ENCODE measurements at regions not wholly inside any gene's neighbourhood (a gene's known extent, or its start where the extent isn't known, plus 50 kb on each side); places are given as distances from the start of the nearest gene placed in this dataset.

GRCh38 chr16:8355675-8356074 lies 234.6 kb downstream of the TMEM114 start (continued):
- no peak for TF ChIP-seq ZNF449 (tag by site-specific recombination; IDR thresholded peaks at IDR 0.05)

DNA sequence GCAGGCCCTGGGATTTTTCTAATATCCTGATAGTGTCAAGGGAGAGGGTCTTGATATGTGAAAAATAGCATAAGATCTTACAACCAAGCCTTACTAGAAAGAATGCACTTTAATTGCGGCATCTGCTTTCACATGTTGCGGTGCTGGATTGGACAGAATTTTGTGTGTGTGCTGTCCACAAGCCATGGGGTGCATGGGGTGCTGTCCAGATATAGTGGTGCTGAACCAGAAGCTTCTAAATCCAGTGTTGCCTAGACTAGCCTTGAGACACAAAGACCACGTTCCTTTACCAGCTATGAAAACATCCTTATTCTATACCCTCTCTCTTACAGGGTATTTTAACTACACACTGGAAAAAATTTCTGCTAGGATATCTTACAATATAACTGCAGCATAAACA lies 244.0 kb downstream of the TMEM114 start:
- H3K4me3 ChIP-seq (ENCODE audit: low read depth, low read length) = no peak overlapping the region
- no peak overlapping the region for H3K27ac ChIP-seq (ENCODE audit: extremely low read depth, low read depth, low read length)
- H3K36me3 ChIP-seq (ENCODE audit: control insufficient read depth in 2 of 2, insufficient read depth in 1 of 2, low read length in 2 of 2) = no peaks in the 10 kb centered on the region
- H3K4me1 ChIP-seq (ENCODE audit: control insufficient read depth, insufficient read depth, low read length) = no peaks in the 10 kb centered on the region
- no peak for TF ChIP-seq ZNF571 (tag by site-specific recombination; IDR thresholded peaks at IDR 0.05)
- TF ChIP-seq, protein P1, sequence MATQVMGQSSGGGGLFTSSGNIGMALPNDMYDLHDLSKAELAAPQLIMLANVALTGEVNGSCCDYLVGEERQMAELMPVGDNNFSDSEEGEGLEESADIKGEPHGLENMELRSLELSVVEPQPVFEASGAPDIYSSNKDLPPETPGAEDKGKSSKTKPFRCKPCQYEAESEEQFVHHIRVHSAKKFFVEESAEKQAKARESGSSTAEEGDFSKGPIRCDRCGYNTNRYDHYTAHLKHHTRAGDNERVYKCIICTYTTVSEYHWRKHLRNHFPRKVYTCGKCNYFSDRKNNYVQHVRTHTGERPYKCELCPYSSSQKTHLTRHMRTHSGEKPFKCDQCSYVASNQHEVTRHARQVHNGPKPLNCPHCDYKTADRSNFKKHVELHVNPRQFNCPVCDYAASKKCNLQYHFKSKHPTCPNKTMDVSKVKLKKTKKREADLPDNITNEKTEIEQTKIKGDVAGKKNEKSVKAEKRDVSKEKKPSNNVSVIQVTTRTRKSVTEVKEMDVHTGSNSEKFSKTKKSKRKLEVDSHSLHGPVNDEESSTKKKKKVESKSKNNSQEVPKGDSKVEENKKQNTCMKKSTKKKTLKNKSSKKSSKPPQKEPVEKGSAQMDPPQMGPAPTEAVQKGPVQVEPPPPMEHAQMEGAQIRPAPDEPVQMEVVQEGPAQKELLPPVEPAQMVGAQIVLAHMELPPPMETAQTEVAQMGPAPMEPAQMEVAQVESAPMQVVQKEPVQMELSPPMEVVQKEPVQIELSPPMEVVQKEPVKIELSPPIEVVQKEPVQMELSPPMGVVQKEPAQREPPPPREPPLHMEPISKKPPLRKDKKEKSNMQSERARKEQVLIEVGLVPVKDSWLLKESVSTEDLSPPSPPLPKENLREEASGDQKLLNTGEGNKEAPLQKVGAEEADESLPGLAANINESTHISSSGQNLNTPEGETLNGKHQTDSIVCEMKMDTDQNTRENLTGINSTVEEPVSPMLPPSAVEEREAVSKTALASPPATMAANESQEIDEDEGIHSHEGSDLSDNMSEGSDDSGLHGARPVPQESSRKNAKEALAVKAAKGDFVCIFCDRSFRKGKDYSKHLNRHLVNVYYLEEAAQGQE (tag by site-specific recombination; IDR thresholded peaks at IDR 0.05) = peak; percentile 92
- no peaks in the 10 kb centered on the region for H3K9me3 ChIP-seq (ENCODE audit: control insufficient read depth, insufficient read depth, low read depth, low read length)
- POLR2A ChIA-PET = no interaction called here
- CTCF ChIA-PET = no interaction called here

DNA sequence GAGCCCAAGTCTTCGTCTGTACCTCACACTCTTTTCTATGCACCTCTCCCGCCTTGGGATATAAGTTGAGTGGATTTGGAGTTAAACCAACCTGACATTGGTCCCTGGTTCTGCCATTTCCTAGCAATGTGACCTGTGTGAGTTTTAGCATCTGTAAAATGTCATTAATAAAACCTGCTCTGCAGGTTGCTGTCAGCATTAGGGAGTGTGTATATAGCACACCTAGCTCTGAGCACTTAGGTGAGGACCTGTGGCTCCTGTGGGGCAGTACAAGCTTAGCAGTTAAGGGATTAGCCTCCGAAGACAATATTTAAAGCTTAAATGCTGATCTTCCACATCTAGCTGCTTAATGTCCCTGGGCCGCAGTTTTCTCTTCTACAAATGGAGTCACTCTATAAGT lies 248.0 kb downstream of the TMEM114 start:
- Histone ChIP-seq H3K4me1 (ENCODE audit: control insufficient read depth, insufficient read depth, low read length) (no peaks in the 10 kb centered on the region), H3K36me3 (ENCODE audit: control insufficient read depth in 2 of 2, insufficient read depth in 1 of 2, low read length in 2 of 2) (no peaks in the 10 kb centered on the region), H3K4me3 (ENCODE audit: low read depth, low read length) (no peak overlapping the region), H3K9me3 (ENCODE audit: control insufficient read depth, insufficient read depth, low read depth, low read length) (no peaks in the 10 kb centered on the region), H3K27ac (ENCODE audit: extremely low read depth, low read depth, low read length) (no peak overlapping the region)
- ChIA-PET CTCF (no interaction called here), POLR2A (no interaction called here)
- TF ChIP-seq ZNF426 (tag by site-specific recombination; IDR thresholded peaks at IDR 0.05) (no peak), EGR2 (tag by site-specific recombination; IDR thresholded peaks at IDR 0.05; ENCODE audit: low read depth) (no peak), ZNF548 (tag by site-specific recombination; IDR thresholded peaks at IDR 0.05) (no peak), ZNF354C (tag by site-specific recombination; IDR thresholded peaks at IDR 0.05; ENCODE audit: borderline replicate concordance, low read depth) (no peak), WT1 (tag by site-specific recombination; IDR thresholded peaks at IDR 0.05) (no peak), ZNF704 (tag by site-specific recombination; IDR thresholded peaks at IDR 0.05) (no peak), GLI2 (tag by site-specific recombination; IDR thresholded peaks at IDR 0.05; ENCODE audit: borderline replicate concordance, low read depth) (no peak), ZNF777 (tag by site-specific recombination; IDR thresholded peaks at IDR 0.05; ENCODE audit: borderline replicate concordance) (no peak), ZNF311 (tag by site-specific recombination; IDR thresholded peaks at IDR 0.05; ENCODE audit: borderline replicate concordance) (no peak), ZNF391 (tag by site-specific recombination; IDR thresholded peaks at IDR 0.05; ENCODE audit: borderline replicate concordance, low read depth) (no peak), ZBTB7A (tag by site-specific recombination; IDR thresholded peaks at IDR 0.05; ENCODE audit: low read depth) (no peak), ZNF555 (tag by site-specific recombination; conservative IDR thresholded peaks at IDR 0.05) (no peak), ZNF664 (tag by site-specific recombination; IDR thresholded peaks at IDR 0.05) (no peak), ZNF169 (tag by site-specific recombination; IDR thresholded peaks at IDR 0.05) (no peak), ZNF37A (tag by site-specific recombination; IDR thresholded peaks at IDR 0.05) (no peak), ZNF174 (tag by site-specific recombination; IDR thresholded peaks at IDR 0.05) (no peak)
- TF ChIP-seq, protein P2, sequence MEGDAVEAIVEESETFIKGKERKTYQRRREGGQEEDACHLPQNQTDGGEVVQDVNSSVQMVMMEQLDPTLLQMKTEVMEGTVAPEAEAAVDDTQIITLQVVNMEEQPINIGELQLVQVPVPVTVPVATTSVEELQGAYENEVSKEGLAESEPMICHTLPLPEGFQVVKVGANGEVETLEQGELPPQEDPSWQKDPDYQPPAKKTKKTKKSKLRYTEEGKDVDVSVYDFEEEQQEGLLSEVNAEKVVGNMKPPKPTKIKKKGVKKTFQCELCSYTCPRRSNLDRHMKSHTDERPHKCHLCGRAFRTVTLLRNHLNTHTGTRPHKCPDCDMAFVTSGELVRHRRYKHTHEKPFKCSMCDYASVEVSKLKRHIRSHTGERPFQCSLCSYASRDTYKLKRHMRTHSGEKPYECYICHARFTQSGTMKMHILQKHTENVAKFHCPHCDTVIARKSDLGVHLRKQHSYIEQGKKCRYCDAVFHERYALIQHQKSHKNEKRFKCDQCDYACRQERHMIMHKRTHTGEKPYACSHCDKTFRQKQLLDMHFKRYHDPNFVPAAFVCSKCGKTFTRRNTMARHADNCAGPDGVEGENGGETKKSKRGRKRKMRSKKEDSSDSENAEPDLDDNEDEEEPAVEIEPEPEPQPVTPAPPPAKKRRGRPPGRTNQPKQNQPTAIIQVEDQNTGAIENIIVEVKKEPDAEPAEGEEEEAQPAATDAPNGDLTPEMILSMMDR (tag by site-specific recombination; IDR thresholded peaks at IDR 0.05) = no peak
- TF ChIP-seq, protein P3, sequence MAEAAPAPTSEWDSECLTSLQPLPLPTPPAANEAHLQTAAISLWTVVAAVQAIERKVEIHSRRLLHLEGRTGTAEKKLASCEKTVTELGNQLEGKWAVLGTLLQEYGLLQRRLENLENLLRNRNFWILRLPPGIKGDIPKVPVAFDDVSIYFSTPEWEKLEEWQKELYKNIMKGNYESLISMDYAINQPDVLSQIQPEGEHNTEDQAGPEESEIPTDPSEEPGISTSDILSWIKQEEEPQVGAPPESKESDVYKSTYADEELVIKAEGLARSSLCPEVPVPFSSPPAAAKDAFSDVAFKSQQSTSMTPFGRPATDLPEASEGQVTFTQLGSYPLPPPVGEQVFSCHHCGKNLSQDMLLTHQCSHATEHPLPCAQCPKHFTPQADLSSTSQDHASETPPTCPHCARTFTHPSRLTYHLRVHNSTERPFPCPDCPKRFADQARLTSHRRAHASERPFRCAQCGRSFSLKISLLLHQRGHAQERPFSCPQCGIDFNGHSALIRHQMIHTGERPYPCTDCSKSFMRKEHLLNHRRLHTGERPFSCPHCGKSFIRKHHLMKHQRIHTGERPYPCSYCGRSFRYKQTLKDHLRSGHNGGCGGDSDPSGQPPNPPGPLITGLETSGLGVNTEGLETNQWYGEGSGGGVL (tag by site-specific recombination; IDR thresholded peaks at IDR 0.05) = no peak
